ENCODE measurements at regions not wholly inside any gene's neighbourhood (a gene's known extent, or its start where the extent isn't known, plus 50 kb on each side); places are given as distances from the start of the nearest gene placed in this dataset.

GRCh38 chr4:30825008-30825770, 105.0 kb downstream of the PCDH7 start:
- no peak for TF ChIP-seq CTCF (IDR thresholded peaks at IDR 0.05; ENCODE audit: low read length)
- TF ChIP-seq EZH2 (IDR thresholded peaks at IDR 0.05; ENCODE audit: borderline replicate concordance, low read length) = no peak

All from OCI-LY1 (cell line).